Left lung (tissue), 4 donors: ENCODE measurements at regions not wholly inside any gene's neighbourhood (a gene's known extent, or its start where the extent isn't known, plus 50 kb on each side); places are given as distances from the start of the nearest gene placed in this dataset.
"Not testable (repeated sequence)": the region's sequence is repeated elsewhere in the genome, so short reads cannot be mapped to it uniquely, and the experiment has no call there.

Experiments
- ATAC-seq: fragments of 200-7000 bp; cut with Tn5 transposase; one replicate; pipeline ENCODE4 v1.9.1; 2020; ENCODE audit warnings: moderate library complexity
- DNase-seq, 4 donors: peaks; one replicate each; pipeline ENCODE4 v3.0.0-alpha.2; 2013 to 2020
- H3K27ac ChIP-seq, 2 donors: fragments of 200-600 bp; sonication (generic) in 1 of 2; one replicate each; pipeline versions ENCODE4 v1.5.0 to v1.8.0; 2020 to 2021
- H3K27me3 ChIP-seq, 2 donors: fragments of 200-600 bp; sonication (generic) in 1 of 2; one replicate each; pipeline versions ENCODE4 v1.5.0 to v1.8.0; 2020 to 2021
- H3K36me3 ChIP-seq, 2 donors: fragments of 200-600 bp; sonication (generic) in 1 of 2; one replicate each; pipeline versions ENCODE4 v1.5.0 to v1.8.0; 2020 to 2021
- H3K4me1 ChIP-seq, 2 donors: fragments of 200-600 bp; one replicate each; pipeline ENCODE4 v1.8.0; 2021
- H3K4me3 ChIP-seq, 2 donors: fragments of 200-600 bp; sonication (generic) in 1 of 2; one replicate each; pipeline versions ENCODE4 v1.5.0 to v1.8.0; 2020 to 2021; ENCODE audit warnings: mild to moderate bottlenecking in 1 of 2
- H3K9me3 ChIP-seq, 2 donors: fragments of 200-600 bp; sonication (generic) in 1 of 2; one replicate each; pipeline versions ENCODE4 v1.5.0 to v1.8.0; 2020 to 2021
- intact Hi-C, 2 donors: fragments of 100-400 bp; cut with DNase I; formaldehyde crosslinking; loops; one replicate each; pipeline versions ENCODE4 v1.11.2 to v1.14.2; 2022
- donor health status: DM: no; HTN: yes; CAD: no.
- donor health status: DM: no; HTN: no; CAD: no.

- H3K4me3 ChIP-seq, H3K27me3 ChIP-seq, ATAC-seq, intact Hi-C loops, H3K4me1 ChIP-seq, H3K27ac ChIP-seq, H3K36me3 ChIP-seq, H3K9me3 ChIP-seq, DNase-seq: not testable (repeated sequence)
Observed at GRCh38 chr7:75254238-75254637, 141.2 kb upstream of the TRIM73 start.

GRCh38 chr7:75257442-75257841, 138.0 kb upstream of the TRIM73 start:
- H3K27me3 ChIP-seq, H3K9me3 ChIP-seq, DNase-seq, H3K27ac ChIP-seq, ATAC-seq, H3K4me1 ChIP-seq, H3K36me3 ChIP-seq, H3K4me3 ChIP-seq, intact Hi-C loops: not testable (repeated sequence)

- DNase-seq, H3K27me3 ChIP-seq, H3K4me1 ChIP-seq, H3K27ac ChIP-seq, H3K36me3 ChIP-seq, H3K9me3 ChIP-seq, H3K4me3 ChIP-seq, intact Hi-C loops: not testable (repeated sequence)
- ATAC-seq: peak; percentile 40
Observed at GRCh38 chr7:75259454-75260003, 135.9 kb upstream of the TRIM73 start.

- ATAC-seq, intact Hi-C loops, DNase-seq: not testable (repeated sequence)
Observed at GRCh38 chr7:75261660-75262059, 133.8 kb upstream of the TRIM73 start.

GRCh38 chr7:75268158-75268557, 127.3 kb upstream of the TRIM73 start:
- H3K27me3 ChIP-seq, H3K27ac ChIP-seq, H3K9me3 ChIP-seq, H3K4me1 ChIP-seq, H3K4me3 ChIP-seq, H3K36me3 ChIP-seq, intact Hi-C loops, DNase-seq: not testable (repeated sequence)
- peak; percentile 76 for ATAC-seq

More at GRCh38 chr7:75261660-75262059, 133.8 kb upstream of the TRIM73 start:
- not testable (repeated sequence) for H3K9me3 ChIP-seq, H3K36me3 ChIP-seq, H3K4me1 ChIP-seq, H3K4me3 ChIP-seq, H3K27me3 ChIP-seq, H3K27ac ChIP-seq

- intact Hi-C loops, H3K4me1 ChIP-seq, H3K27ac ChIP-seq, H3K9me3 ChIP-seq, H3K27me3 ChIP-seq, ATAC-seq, H3K4me3 ChIP-seq, H3K36me3 ChIP-seq, DNase-seq: not testable (repeated sequence)
Observed at GRCh38 chr7:75269159-75269558, 126.3 kb upstream of the TRIM73 start.

GRCh38 chr7:75274114-75274513, 121.3 kb upstream of the TRIM73 start:
- H3K27ac ChIP-seq, H3K36me3 ChIP-seq, ATAC-seq, H3K9me3 ChIP-seq, intact Hi-C loops, H3K4me1 ChIP-seq, H3K27me3 ChIP-seq, DNase-seq, H3K4me3 ChIP-seq: not testable (repeated sequence)
